ENCODE measurements at regions not wholly inside any gene's neighbourhood (a gene's known extent, or its start where the extent isn't known, plus 50 kb on each side); places are given as distances from the start of the nearest gene placed in this dataset.

GRCh38 chr4:96786306-96786705 lies 946.4 kb downstream of the PDHA2 start:
- ChIA-PET CTCF (interaction anchor here (0.6 to 0.8 kb wide), 2 partner anchors 162 to 228 kb away, joined by 3 read pairs; no protein-coding TSS in a partner anchor), POLR2A (ENCODE audit: low non-redundant PET) (no interaction called here)
- no peak for TF ChIP-seq CTCF (conservative IDR thresholded peaks at IDR 0.05; ENCODE audit: low read depth)
- no peak overlapping the region for H3K27ac ChIP-seq
- no peak for DNase-seq (ENCODE audit: low spot score)

GRCh38 chr4:96787766-96788165 lies 947.9 kb downstream of the PDHA2 start:
- DNase-seq (ENCODE audit: low spot score), result no peak
- no peak overlapping the region for H3K27ac ChIP-seq
- ChIA-PET POLR2A (ENCODE audit: low non-redundant PET) (no interaction called here), CTCF (interaction anchor here (0.7 kb wide), 1 partner anchor 104 kb away, joined by 4 read pairs; no protein-coding TSS in a partner anchor)
- TF ChIP-seq CTCF (conservative IDR thresholded peaks at IDR 0.05; ENCODE audit: low read depth), result no peak

GRCh38 chr4:96809563-96809962 lies 969.7 kb downstream of the PDHA2 start:
- CTCF ChIA-PET, result no interaction called here
- POLR2A ChIA-PET (ENCODE audit: low non-redundant PET), result no interaction called here

GRCh38 chr4:96827086-96827485 lies 987.2 kb downstream of the PDHA2 start:
- no peak for TF ChIP-seq CTCF (conservative IDR thresholded peaks at IDR 0.05; ENCODE audit: low read depth)
- H3K27ac ChIP-seq, result no peak overlapping the region
- ChIA-PET CTCF (interaction anchor here (0.6 kb wide), 1 partner anchor 145 kb away, joined by 3 read pairs; no protein-coding TSS in a partner anchor), POLR2A (ENCODE audit: low non-redundant PET) (no interaction called here)
- no peak for DNase-seq (ENCODE audit: low spot score)

More at GRCh38 chr4:96809563-96809962, 969.7 kb downstream of the PDHA2 start:
- no peak for DNase-seq (ENCODE audit: low spot score)
- no peak overlapping the region for H3K27ac ChIP-seq
- no peak for TF ChIP-seq CTCF (conservative IDR thresholded peaks at IDR 0.05; ENCODE audit: low read depth)

GRCh38 chr4:96833831-96834230 lies 993.9 kb downstream of the PDHA2 start:
- CTCF ChIA-PET, result no interaction called here
- POLR2A ChIA-PET (ENCODE audit: low non-redundant PET), result no interaction called here
- peak; percentile 3 for DNase-seq (ENCODE audit: low spot score)
- no peak for TF ChIP-seq CTCF (conservative IDR thresholded peaks at IDR 0.05; ENCODE audit: low read depth)
- no peak overlapping the region for H3K27ac ChIP-seq

GRCh38 chr4:96835991-96836390 lies 996.1 kb downstream of the PDHA2 start:
- no peak for TF ChIP-seq CTCF (conservative IDR thresholded peaks at IDR 0.05; ENCODE audit: low read depth)
- no peak overlapping the region for H3K27ac ChIP-seq
- POLR2A ChIA-PET (ENCODE audit: low non-redundant PET), result no interaction called here
- no peak for DNase-seq (ENCODE audit: low spot score)
- CTCF ChIA-PET, result no interaction called here

GRCh38 chr4:96839441-96839840 lies 999.5 kb downstream of the PDHA2 start:
- H3K27ac ChIP-seq, result no peak overlapping the region
- no peak for DNase-seq (ENCODE audit: low spot score)
- TF ChIP-seq CTCF (conservative IDR thresholded peaks at IDR 0.05; ENCODE audit: low read depth), result no peak
- POLR2A ChIA-PET (ENCODE audit: low non-redundant PET), result no interaction called here
- CTCF ChIA-PET, result no interaction called here
